Keratinocyte (primary cell): ENCODE measurements at regions not wholly inside any gene's neighbourhood (a gene's known extent, or its start where the extent isn't known, plus 50 kb on each side); places are given as distances from the start of the nearest gene placed in this dataset.

ENCODE experiments used
- EZH2 ChIP-seq: IDR thresholded peaks from one replicate; pipeline ENCODE4 v1.6.1; 2012; ENCODE audit warnings: inconsistent platforms, mild to moderate bottlenecking, low read length, moderate library complexity
- TF ChIP-seq, protein P1 (sequence below), 3 experiments: IDR thresholded peaks in 1 of 3; conservative IDR thresholded peaks in 1 of 3; optimal IDR thresholded peaks in 1 of 3; 2 replicates in 2 of 3; 3 replicates in 1 of 3; pipeline versions ENCODE3 to v1.5.1; 2011; ENCODE audit warnings: low read length in 3 of 3, mild to moderate bottlenecking in 3 of 3, moderate library complexity in 2 of 3, control low read depth in 1 of 3, inconsistent platforms in 1 of 3; ENCODE audit not compliant: insufficient read depth in 2 of 3; ENCODE audit errors: extremely low read depth in 1 of 3

DNA sequence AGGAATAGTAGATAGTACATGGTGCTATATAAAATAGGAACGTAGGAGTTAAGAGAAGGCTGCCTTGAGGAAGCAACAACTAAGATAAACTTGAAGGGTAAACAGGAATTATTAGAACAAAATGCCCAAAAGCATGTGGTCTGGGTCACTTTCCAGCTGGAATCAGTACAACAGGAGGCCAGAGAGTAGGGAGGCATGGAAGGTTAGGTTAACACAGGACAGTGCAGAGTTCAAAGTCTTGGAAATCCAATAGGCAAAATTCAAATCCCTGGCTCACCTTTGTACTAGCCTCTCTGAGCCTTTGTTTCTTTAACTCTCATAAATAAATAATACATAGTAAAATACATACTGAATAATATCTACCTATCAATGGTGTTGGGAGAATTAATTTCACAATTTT lies 69.0 kb upstream of the NEK7 start:
- TF ChIP-seq EZH2, result no peak
- TF ChIP-seq, protein P1, sequence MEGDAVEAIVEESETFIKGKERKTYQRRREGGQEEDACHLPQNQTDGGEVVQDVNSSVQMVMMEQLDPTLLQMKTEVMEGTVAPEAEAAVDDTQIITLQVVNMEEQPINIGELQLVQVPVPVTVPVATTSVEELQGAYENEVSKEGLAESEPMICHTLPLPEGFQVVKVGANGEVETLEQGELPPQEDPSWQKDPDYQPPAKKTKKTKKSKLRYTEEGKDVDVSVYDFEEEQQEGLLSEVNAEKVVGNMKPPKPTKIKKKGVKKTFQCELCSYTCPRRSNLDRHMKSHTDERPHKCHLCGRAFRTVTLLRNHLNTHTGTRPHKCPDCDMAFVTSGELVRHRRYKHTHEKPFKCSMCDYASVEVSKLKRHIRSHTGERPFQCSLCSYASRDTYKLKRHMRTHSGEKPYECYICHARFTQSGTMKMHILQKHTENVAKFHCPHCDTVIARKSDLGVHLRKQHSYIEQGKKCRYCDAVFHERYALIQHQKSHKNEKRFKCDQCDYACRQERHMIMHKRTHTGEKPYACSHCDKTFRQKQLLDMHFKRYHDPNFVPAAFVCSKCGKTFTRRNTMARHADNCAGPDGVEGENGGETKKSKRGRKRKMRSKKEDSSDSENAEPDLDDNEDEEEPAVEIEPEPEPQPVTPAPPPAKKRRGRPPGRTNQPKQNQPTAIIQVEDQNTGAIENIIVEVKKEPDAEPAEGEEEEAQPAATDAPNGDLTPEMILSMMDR (optimal IDR thresholded peaks at IDR 0.05 in 1 of 3, IDR thresholded peaks at IDR 0.05 in 1 of 3, conservative IDR thresholded peaks at IDR 0.05 in 1 of 3; ENCODE audit: extremely low read depth in 1 of 3, insufficient read depth in 2 of 3, low read length in 3 of 3), result no peak
